Urothelium cell line (cell line): ENCODE measurements at regions not wholly inside any gene's neighbourhood (a gene's known extent, or its start where the extent isn't known, plus 50 kb on each side); places are given as distances from the start of the nearest gene placed in this dataset.
"Not testable (repeated sequence)": the region's sequence is repeated elsewhere in the genome, so short reads cannot be mapped to it uniquely, and the experiment has no call there.

Experiments used
- DNase-seq: peaks from one replicate; pipeline ENCODE4 v3.0.0; 2011; ENCODE audit warnings: low spot score, mixed read lengths
- FAIRE-seq: peaks from 2 replicates; lab custom pipeline; 2011; peaks lifted over from hg19 to GRCh38; lab: Jason Lieb, UNC

GRCh38 chr2:44083054-44083453 is 85.6 kb upstream of the PPM1B start:
- FAIRE-seq = no peak
- no peak for DNase-seq

GRCh38 chr2:44084850-44085249 is 83.8 kb upstream of the PPM1B start:
- no peak for FAIRE-seq
- no peak for DNase-seq

DNA sequence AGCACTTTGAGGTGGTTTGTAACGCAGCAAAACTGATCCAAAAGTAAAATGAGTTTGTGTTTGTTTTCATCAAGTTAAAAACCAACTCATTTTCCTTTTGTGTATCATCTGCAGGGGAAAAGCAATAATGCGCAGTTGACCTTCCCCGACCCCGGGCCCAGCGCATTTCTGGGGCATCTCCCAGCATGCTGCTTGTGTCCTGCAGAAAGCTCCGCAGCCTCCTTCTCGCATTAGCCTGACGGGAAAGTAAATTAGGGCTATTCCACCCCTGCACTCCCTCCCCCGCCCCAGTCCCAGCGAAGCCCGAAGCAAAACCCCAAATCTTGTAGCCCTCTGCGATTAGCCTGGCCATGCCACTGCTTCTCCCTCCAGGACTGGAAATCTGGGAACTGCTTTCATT is 82.0 kb upstream of the PPM1B start:
- DNase-seq = no peak
- no peak for FAIRE-seq

DNA sequence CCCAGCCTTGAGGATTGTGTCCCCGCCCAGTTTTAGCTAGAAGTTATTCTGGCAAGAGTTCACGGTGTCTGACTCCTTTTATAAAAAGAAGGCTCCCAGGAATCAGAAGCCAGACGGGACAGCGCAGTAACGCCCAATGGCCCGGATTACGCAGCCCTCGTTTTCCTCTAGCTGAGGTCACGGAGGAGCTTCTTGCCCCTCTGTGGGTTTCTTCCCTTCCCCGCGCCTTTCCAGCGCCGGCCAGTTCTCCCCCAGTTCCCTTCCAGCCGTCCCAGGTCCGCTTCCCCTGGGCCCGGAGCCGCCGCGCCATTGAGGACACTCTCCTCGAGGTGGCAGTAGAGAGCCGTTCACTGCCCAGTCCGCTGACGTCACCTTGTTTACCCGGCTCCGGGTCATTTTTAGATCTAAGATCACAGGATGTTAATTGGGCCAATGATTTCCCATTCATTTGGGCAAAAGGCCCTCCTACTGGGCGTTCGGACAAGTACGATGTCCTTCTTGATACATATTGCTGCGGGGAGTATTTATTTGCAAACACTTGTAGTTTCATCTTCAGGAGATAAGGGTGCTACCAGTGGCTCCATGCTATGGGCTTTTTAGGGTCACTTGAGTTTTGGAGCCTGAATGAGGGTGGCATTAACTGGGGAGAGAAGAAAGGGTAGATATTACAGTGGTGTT is 81.5 kb upstream of the PPM1B start:
- peak; percentile 50 for FAIRE-seq

GRCh38 chr2:44087714-44088092 is 81.0 kb upstream of the PPM1B start:
- DNase-seq (no peak), FAIRE-seq (no peak)

More for the DNA sequence above, 81.5 kb upstream of the PPM1B start:
- peak; percentile 94 for DNase-seq

DNA sequence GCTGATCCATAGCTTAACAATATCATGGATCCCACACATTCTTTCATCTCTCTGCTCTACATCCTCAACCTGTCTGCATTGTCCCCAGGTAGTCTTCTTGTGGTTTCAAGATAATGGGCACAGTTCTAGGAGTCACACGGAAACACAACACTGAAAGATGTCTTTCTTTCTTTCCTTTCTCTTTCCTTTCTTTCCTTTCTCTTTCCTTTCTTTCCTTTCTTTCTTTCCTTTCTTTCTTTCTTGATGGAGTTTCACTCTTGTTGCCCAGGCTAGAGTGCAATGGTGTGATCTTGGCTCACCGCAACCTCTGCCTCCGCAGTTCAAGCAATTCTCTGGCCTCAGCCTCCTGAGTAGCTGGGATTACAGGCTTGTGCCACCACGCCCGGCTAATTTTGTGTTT is 76.2 kb upstream of the PPM1B start:
- not testable (repeated sequence) for DNase-seq, FAIRE-seq

GRCh38 chr2:44093970-44094369 is 74.7 kb upstream of the PPM1B start:
- no peak for FAIRE-seq

GRCh38 chr2:44097322-44097907 is 71.3 kb upstream of the PPM1B start:
- FAIRE-seq = no peak
- no peak for DNase-seq

More at GRCh38 chr2:44093970-44094369, 74.7 kb upstream of the PPM1B start:
- DNase-seq = no peak

- no peak for FAIRE-seq
Measured at GRCh38 chr2:44098050-44098449, 70.6 kb upstream of the PPM1B start.

DNA sequence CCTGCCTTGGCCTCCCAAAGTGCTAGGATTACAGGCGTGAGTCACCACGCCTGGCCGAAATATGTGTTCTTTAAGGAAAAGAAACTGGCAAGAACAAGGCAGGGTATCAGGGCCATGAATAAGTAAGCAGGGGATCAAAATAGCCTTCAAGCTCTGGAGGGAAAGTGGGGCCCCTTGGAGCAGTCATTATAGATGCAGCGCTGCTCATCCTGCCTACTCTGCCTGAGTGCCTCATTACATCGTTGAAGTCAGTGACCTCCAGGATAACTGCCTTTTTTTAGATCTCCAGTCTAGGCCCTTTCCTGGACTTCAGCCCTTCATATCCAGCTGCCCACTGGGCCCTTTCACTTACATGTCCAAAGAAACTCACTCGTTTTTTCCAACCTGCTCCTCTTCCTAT is 69.8 kb upstream of the PPM1B start:
- FAIRE-seq (no peak), DNase-seq (no peak)

More at GRCh38 chr2:44098050-44098449, 70.6 kb upstream of the PPM1B start:
- no peak for DNase-seq

DNA sequence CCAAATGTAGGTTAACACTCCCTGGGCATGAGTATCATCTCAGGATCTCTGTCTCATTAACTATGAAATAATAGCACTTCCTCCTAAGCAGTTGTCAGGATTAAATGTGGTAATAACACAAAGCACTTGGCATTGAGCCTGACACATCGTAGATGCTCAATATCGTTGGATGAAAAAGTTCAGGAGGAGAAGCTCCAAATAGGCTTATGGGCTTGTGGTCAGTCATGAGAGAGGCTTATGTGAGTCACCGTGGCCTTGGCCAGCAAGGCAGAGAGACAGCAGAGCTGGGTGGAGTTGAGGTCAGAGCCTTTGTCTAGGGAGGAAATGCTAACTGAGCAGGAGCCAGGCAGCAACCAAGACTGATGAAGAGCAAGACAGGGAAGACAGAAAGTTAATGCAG is 68.3 kb upstream of the PPM1B start:
- DNase-seq = peak; percentile 72
- peak; percentile 40 for FAIRE-seq

DNA sequence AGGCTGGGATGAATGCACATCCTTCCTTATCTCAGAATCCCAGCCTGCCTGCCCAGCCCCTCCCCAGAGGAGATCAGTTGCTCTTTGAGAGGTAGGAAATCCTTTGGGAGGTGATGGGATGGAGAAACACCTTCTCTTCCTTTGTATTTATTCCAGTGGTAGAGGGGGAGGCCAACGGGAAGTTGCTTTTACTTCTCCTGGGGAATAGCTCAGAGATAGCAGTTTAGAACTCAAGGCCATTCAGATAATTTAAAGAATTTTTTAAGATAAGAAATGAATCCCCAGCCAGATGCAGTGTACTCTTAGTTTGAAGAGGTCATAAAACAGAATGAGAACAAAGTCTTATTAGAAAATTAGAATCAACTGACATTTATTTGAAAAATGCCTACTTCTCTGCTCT is 67.4 kb upstream of the PPM1B start:
- no peak for FAIRE-seq

GRCh38 chr2:44102790-44103562 is 65.7 kb upstream of the PPM1B start:
- no peak for FAIRE-seq
- no peak for DNase-seq

More for the DNA sequence above, 67.4 kb upstream of the PPM1B start:
- no peak for DNase-seq

DNA sequence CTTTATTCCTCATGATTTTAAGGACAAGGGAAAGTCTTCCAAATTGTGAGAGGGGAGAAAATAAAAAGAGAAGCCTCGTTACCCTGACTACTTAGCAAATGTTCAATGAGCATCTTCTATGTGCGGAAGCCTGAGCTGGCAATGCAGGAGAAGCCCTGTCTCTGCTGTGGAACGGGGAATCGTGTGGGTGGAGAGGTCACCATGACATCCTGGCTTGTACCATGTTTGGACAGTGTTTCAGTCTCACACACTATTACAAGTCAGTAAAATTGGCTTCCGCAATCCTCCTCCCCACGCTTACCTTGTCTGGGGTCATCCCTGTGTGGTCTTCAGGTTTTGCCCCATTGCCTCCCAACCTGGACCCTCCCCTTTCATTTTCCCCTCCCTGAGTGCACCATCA is 65.0 kb upstream of the PPM1B start:
- no peak for DNase-seq
- no peak for FAIRE-seq

GRCh38 chr2:44104855-44105271 is 63.8 kb upstream of the PPM1B start:
- no peak for DNase-seq
- FAIRE-seq = no peak

DNA sequence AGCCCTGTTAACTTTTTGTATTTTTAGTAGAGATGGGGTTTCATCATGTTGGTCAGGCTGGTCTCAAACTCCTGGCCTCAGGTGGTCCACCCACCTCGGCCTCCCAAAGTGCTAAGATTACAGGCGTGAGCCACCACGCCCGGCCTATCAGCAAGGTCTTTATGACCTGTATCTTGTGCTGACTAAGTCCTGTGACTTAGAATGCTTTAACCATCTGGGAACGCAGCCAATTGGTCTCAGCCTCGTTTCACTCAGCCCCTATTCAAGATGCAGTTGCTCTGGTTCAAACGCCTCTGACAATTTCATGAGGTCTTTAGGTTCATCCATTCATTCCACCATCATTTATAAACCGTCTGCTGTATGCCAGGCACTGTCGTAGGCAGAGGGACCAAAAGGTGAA is 62.2 kb upstream of the PPM1B start:
- DNase-seq, FAIRE-seq: not testable (repeated sequence)

- DNase-seq (no peak), FAIRE-seq (no peak)
Measured at GRCh38 chr2:44107086-44107740, 61.5 kb upstream of the PPM1B start.

DNA sequence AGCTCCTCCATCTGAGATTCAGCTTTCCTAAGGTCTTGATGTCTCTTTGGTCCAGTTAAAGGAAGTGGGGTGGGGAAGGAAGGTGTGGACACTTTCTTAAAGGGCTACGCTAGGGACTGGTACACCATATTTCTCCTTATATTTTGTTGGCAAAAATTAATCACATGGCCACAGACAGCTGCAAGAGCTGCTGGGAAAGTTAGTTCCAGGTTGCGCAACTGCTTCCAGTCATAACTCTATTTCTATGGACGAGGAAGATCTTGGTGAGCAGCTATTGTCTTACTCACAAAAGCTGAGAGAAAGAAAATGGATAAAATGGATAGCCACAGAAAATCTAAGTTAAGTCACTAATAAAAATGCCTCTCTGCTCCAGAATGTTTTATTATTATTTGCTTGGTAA is 60.7 kb upstream of the PPM1B start:
- FAIRE-seq (no peak), DNase-seq (no peak)

GRCh38 chr2:44109166-44109565 is 59.5 kb upstream of the PPM1B start:
- no peak for DNase-seq
- no peak for FAIRE-seq

- FAIRE-seq (no peak), DNase-seq (no peak)
Measured at GRCh38 chr2:44110444-44110843, 58.2 kb upstream of the PPM1B start.

- DNase-seq (no peak), FAIRE-seq (no peak)
Measured at GRCh38 chr2:44112096-44112495, 56.6 kb upstream of the PPM1B start.
